HepG2 (cell line): ENCODE measurements at regions not wholly inside any gene's neighbourhood (a gene's known extent, or its start where the extent isn't known, plus 50 kb on each side); places are given as distances from the start of the nearest gene placed in this dataset.
A peak's percentile ranks its signal among the peaks of the same experiment; 100 is the strongest.

Source experiments
- ATF1 ChIP-seq: IDR thresholded peaks from 2 replicates; pipeline ENCODE4 v1.6.1; 2016; ENCODE audit warnings: mild to moderate bottlenecking, control low read depth
- BCL3 ChIP-seq: sonication (generic); formaldehyde crosslinking; IDR thresholded peaks from 2 replicates; pipeline ENCODE4 v1.5.1; 2020; ENCODE audit warnings: mild to moderate bottlenecking, missing genetic modification reagents, moderate library complexity
- BCL6 ChIP-seq: IDR thresholded peaks from 2 replicates; pipeline ENCODE4 v1.6.1; 2016; ENCODE audit warnings: missing genetic modification reagents, missing compliant biosample characterization
- CCAR2 ChIP-seq: fragments of 200-400 bp; formaldehyde crosslinking; optimal IDR thresholded peaks from 2 replicates; pipeline ENCODE3; 2018; ENCODE audit warnings: low read depth, mild to moderate bottlenecking, low read length, moderate library complexity
- CENPX ChIP-seq: sonication (generic); formaldehyde crosslinking; IDR thresholded peaks from 2 replicates; pipeline ENCODE4 v1.9.0; 2021; ENCODE audit warnings: mild to moderate bottlenecking, missing genetic modification reagents, moderate library complexity
- DPF2 ChIP-seq: sonication (generic); formaldehyde crosslinking; IDR thresholded peaks from 2 replicates; pipeline ENCODE4 v1.4.0; 2020; ENCODE audit warnings: mild to moderate bottlenecking, low read depth, missing genetic modification reagents, borderline replicate concordance
- EHMT2 ChIP-seq: fragments of 200-600 bp; sonication (generic); IDR thresholded peaks from 2 replicates; pipeline ENCODE4 v1.7.0; 2017; ENCODE audit warnings: antibody characterized with exemption, low read depth, low read length, borderline replicate concordance
- HNRNPL ChIP-seq: fragments of 200-400 bp; formaldehyde crosslinking; IDR thresholded peaks from 2 replicates; pipeline ENCODE4 v1.6.1; 2017; ENCODE audit warnings: mild to moderate bottlenecking, low read depth, low read length
- KLF9 ChIP-seq: IDR thresholded peaks from 2 replicates; pipeline ENCODE4 v1.6.1; 2016; ENCODE audit warnings: low read depth
- LCORL ChIP-seq, 2 experiments: fragments of 450-650 bp in 1 of 2; sonication (generic) in 1 of 2; formaldehyde crosslinking in 1 of 2; IDR thresholded peaks; 2 replicates each; pipeline versions ENCODE4 v1.5.0 to v1.6.1; 2017 to 2020; ENCODE audit warnings: antibody characterized with exemption in 1 of 2, missing genetic modification reagents in 1 of 2
- MBNL3 ChIP-seq: fragments of 250-450 bp; sonication (Bioruptor Pico); conservative IDR thresholded peaks from 2 replicates; pipeline ENCODE4 v1.8.0; 2022; ENCODE audit warnings: mild to moderate bottlenecking, inconsistent platforms
- NFE2L2 ChIP-seq: fragments of 150-350 bp; IDR thresholded peaks from 2 replicates; pipeline ENCODE4 v1.6.1; 2014; ENCODE audit warnings: low read length
- NFIB ChIP-seq: sonication (generic); formaldehyde crosslinking; IDR thresholded peaks from 2 replicates; pipeline ENCODE4 v1.9.0; 2021; ENCODE audit warnings: missing genetic modification reagents, mild to moderate bottlenecking, borderline replicate concordance
- NFIC ChIP-seq: IDR thresholded peaks from 2 replicates; pipeline ENCODE4 v1.6.1; 2012; ENCODE audit warnings: mild to moderate bottlenecking, low read length, inconsistent platforms
- PCBP2 ChIP-seq: fragments of 200-400 bp; formaldehyde crosslinking; optimal IDR thresholded peaks from 2 replicates; pipeline ENCODE3; 2018; ENCODE audit warnings: low read length, low read depth; ENCODE audit not compliant: poor library complexity, severe bottlenecking
- PHF8 ChIP-seq: sonication (generic); formaldehyde crosslinking; IDR thresholded peaks from 2 replicates; pipeline ENCODE4 v1.5.0; 2020; ENCODE audit warnings: missing genetic modification reagents
- SUZ12 ChIP-seq: fragments of 150-350 bp; IDR thresholded peaks from 2 replicates; pipeline ENCODE4 v1.6.1; 2014; ENCODE audit warnings: low read depth, low read length
- TOPORS ChIP-seq: sonication (generic); formaldehyde crosslinking; IDR thresholded peaks from 2 replicates; pipeline ENCODE4 v1.8.0; 2023; ENCODE audit warnings: mild to moderate bottlenecking, missing genetic modification reagents
- ZBTB42 ChIP-seq: sonication (generic); formaldehyde crosslinking; IDR thresholded peaks from 2 replicates; pipeline ENCODE4 v1.5.0; 2020; ENCODE audit warnings: mild to moderate bottlenecking, missing genetic modification reagents
- ZMYM4 ChIP-seq: sonication (generic); formaldehyde crosslinking; IDR thresholded peaks from 2 replicates; pipeline ENCODE4 v1.8.1; 2023; ENCODE audit warnings: mild to moderate bottlenecking, missing genetic modification reagents
- ZNF441 ChIP-seq: sonication (generic); formaldehyde crosslinking; IDR thresholded peaks from 2 replicates; pipeline ENCODE4 v1.7.0; 2021; ENCODE audit warnings: missing genetic modification reagents, borderline replicate concordance
- ZNF672 ChIP-seq: sonication (generic); formaldehyde crosslinking; IDR thresholded peaks from 2 replicates; pipeline ENCODE4 v1.8.1; 2022; ENCODE audit warnings: missing genetic modification reagents
- ZNF788 ChIP-seq: sonication (generic); formaldehyde crosslinking; IDR thresholded peaks from 2 replicates; pipeline ENCODE4 v1.5.0; 2020; ENCODE audit warnings: mild to moderate bottlenecking, missing genetic modification reagents, borderline replicate concordance
- TF ChIP-seq, protein P1 (sequence below): IDR thresholded peaks from 2 replicates; pipeline ENCODE4 v1.4.0; 2020; ENCODE audit warnings: mild to moderate bottlenecking, missing genetic modification reagents
- TF ChIP-seq, protein P2 (sequence below): sonication (generic); formaldehyde crosslinking; IDR thresholded peaks from 2 replicates; pipeline ENCODE4 v1.8.1; 2023; ENCODE audit warnings: missing genetic modification reagents, mild to moderate bottlenecking, borderline replicate concordance
- TF ChIP-seq, protein P3 (sequence below): sonication (generic); formaldehyde crosslinking; conservative IDR thresholded peaks from 2 replicates; pipeline ENCODE4 v1.4.0; 2020; ENCODE audit warnings: missing genetic modification reagents

DNA sequence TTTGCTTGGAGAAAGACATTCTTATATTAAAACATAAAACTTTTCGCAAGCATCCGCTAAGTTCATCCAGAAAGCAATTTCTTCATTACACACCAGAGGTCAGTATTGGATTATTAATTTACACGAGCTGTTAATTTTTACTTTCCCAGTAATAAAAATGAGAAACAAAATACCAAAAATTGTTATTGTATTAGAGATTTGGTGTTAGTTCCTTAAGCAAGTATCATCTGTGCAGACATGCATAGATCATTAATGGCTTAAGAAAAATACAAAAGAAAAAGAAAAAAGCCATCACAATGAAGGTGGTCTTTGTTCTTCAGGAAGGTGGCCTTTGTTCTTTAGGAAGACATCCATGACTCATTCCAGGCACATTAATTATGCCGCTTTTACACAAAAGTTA is 53.6 kb upstream of the HNMT start (continued):
- TF ChIP-seq BCL6 (CRISPR knock-in tag) (peak; percentile 20; the same call in 1 of the 2 replicates), NFIB (CRISPR knock-in tag) (no peak), NFIC (peak; percentile 33; the same call in 1 of the 2 replicates), HNRNPL (no peak), EHMT2 (peak; percentile 51; the same call in 1 of the 2 replicates), KLF9 (CRISPR knock-in tag) (no peak), MBNL3 (CRISPR knock-in tag) (no peak), ZMYM4 (CRISPR knock-in tag) (no peak), SUZ12 (no peak), PHF8 (CRISPR knock-in tag) (no peak), ZNF441 (CRISPR knock-in tag) (no peak), CENPX (CRISPR knock-in tag) (no peak), PCBP2 (no peak), NFE2L2 (no peak), DPF2 (CRISPR knock-in tag) (no peak), CCAR2 (no peak), ZNF788 (CRISPR knock-in tag) (no peak), ZNF672 (CRISPR knock-in tag) (no peak), TOPORS (CRISPR knock-in tag) (no peak), ZBTB42 (CRISPR knock-in tag) (no peak), LCORL (IDR thresholded peaks at IDR 0.05) (no peak), LCORL (CRISPR knock-in tag; IDR thresholded peaks at IDR 0.05) (no peak), BCL3 (CRISPR knock-in tag) (no peak), ATF1 (CRISPR knock-in tag) (no peak)
- TF ChIP-seq, protein P1, sequence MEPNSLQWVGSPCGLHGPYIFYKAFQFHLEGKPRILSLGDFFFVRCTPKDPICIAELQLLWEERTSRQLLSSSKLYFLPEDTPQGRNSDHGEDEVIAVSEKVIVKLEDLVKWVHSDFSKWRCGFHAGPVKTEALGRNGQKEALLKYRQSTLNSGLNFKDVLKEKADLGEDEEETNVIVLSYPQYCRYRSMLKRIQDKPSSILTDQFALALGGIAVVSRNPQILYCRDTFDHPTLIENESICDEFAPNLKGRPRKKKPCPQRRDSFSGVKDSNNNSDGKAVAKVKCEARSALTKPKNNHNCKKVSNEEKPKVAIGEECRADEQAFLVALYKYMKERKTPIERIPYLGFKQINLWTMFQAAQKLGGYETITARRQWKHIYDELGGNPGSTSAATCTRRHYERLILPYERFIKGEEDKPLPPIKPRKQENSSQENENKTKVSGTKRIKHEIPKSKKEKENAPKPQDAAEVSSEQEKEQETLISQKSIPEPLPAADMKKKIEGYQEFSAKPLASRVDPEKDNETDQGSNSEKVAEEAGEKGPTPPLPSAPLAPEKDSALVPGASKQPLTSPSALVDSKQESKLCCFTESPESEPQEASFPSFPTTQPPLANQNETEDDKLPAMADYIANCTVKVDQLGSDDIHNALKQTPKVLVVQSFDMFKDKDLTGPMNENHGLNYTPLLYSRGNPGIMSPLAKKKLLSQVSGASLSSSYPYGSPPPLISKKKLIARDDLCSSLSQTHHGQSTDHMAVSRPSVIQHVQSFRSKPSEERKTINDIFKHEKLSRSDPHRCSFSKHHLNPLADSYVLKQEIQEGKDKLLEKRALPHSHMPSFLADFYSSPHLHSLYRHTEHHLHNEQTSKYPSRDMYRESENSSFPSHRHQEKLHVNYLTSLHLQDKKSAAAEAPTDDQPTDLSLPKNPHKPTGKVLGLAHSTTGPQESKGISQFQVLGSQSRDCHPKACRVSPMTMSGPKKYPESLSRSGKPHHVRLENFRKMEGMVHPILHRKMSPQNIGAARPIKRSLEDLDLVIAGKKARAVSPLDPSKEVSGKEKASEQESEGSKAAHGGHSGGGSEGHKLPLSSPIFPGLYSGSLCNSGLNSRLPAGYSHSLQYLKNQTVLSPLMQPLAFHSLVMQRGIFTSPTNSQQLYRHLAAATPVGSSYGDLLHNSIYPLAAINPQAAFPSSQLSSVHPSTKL: peak; percentile 39; the same call in 1 of the 2 replicates
- TF ChIP-seq, protein P2, sequence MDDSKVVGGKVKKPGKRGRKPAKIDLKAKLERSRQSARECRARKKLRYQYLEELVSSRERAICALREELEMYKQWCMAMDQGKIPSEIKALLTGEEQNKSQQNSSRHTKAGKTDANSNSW (CRISPR knock-in tag): no peak
- TF ChIP-seq, protein P3, sequence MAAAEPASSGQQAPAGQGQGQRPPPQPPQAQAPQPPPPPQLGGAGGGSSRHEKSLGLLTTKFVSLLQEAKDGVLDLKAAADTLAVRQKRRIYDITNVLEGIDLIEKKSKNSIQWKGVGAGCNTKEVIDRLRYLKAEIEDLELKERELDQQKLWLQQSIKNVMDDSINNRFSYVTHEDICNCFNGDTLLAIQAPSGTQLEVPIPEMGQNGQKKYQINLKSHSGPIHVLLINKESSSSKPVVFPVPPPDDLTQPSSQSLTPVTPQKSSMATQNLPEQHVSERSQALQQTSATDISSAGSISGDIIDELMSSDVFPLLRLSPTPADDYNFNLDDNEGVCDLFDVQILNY: no peak
